Hepatocyte (in vitro differentiated cells): ENCODE measurements at regions not wholly inside any gene's neighbourhood (a gene's known extent, or its start where the extent isn't known, plus 50 kb on each side); places are given as distances from the start of the nearest gene placed in this dataset.

Experiments used
- DNase-seq: peaks from one replicate; pipeline ENCODE4 v3.0.0-alpha.2; 2016; ENCODE audit warnings: low spot score
- H2AFZ ChIP-seq: fragments of 200-600 bp; sonication (generic); 2 replicates; pipeline ENCODE4 v1.6.0; 2016; ENCODE audit warnings: antibody characterized with exemption, mild to moderate bottlenecking
- H3K27ac ChIP-seq: fragments of 200-600 bp; sonication (generic); 2 replicates; pipeline ENCODE4 v1.5.1; 2016; ENCODE audit warnings: mild to moderate bottlenecking
- H3K27me3 ChIP-seq: fragments of 200-600 bp; sonication (generic); 2 replicates; pipeline ENCODE4 v1.6.1; 2016
- H3K36me3 ChIP-seq: fragments of 200-600 bp; sonication (generic); replicated peaks from 2 replicates; pipeline ENCODE4 v1.5.1; 2016; ENCODE audit warnings: low read depth; ENCODE audit not compliant: insufficient read depth
- H3K4me1 ChIP-seq: fragments of 200-600 bp; sonication (generic); 2 replicates; pipeline ENCODE4 v1.5.1; 2016; ENCODE audit warnings: mild to moderate bottlenecking, moderate library complexity; ENCODE audit not compliant: insufficient read depth
- H3K4me2 ChIP-seq: fragments of 200-600 bp; sonication (generic); 2 replicates; pipeline ENCODE4 v1.6.0; 2016
- H3K4me3 ChIP-seq: fragments of 200-600 bp; sonication (generic); 2 replicates; pipeline ENCODE4 v1.5.1; 2016; ENCODE audit warnings: mild to moderate bottlenecking
- H3K79me2 ChIP-seq: fragments of 200-600 bp; sonication (generic); 2 replicates; pipeline ENCODE4 v1.6.0; 2017; ENCODE audit warnings: mild to moderate bottlenecking
- H3K9me2 ChIP-seq: fragments of 200-600 bp; sonication (generic); replicated peaks from 2 replicates; pipeline ENCODE4 v1.6.0; 2017; ENCODE audit warnings: mild to moderate bottlenecking; ENCODE audit not compliant: insufficient read depth
- H3K9me3 ChIP-seq: fragments of 200-600 bp; sonication (generic); 2 replicates; pipeline ENCODE4 v1.5.1; 2016; ENCODE audit warnings: low read depth, mild to moderate bottlenecking
- H4K20me1 ChIP-seq: fragments of 200-600 bp; sonication (generic); 2 replicates; pipeline ENCODE4 v1.6.0; 2016; ENCODE audit warnings: mild to moderate bottlenecking; ENCODE audit not compliant: insufficient read depth, poor library complexity, severe bottlenecking
- EZH2 ChIP-seq: fragments of 200-600 bp; sonication (generic); IDR thresholded peaks from 2 replicates; pipeline ENCODE4 v1.6.1; 2016; ENCODE audit warnings: antibody characterized with exemption, mild to moderate bottlenecking, borderline replicate concordance
- EZH2phosphoT487 ChIP-seq: fragments of 200-600 bp; sonication (generic); IDR thresholded peaks from one replicate; pipeline ENCODE4 v1.6.1; 2018; ENCODE audit warnings: antibody characterized with exemption, mild to moderate bottlenecking, low read depth, moderate library complexity; ENCODE audit not compliant: unreplicated experiment, severe bottlenecking
- WGBS: methylation state at CpG from one replicate; pipeline ENCODE4 v1.1.6; 2016; ENCODE audit warnings: low lambda C conversion rate; ENCODE audit errors: missing lambda C conversion rate; 5-methylcytosine and 5-hydroxymethylcytosine counted together
- TF ChIP-seq, protein P1 (sequence below): fragments of 200-600 bp; sonication (generic); IDR thresholded peaks from 2 replicates; pipeline ENCODE4 v1.5.1; 2016; ENCODE audit warnings: antibody characterized with exemption, mild to moderate bottlenecking; ENCODE audit not compliant: poor library complexity

DNA sequence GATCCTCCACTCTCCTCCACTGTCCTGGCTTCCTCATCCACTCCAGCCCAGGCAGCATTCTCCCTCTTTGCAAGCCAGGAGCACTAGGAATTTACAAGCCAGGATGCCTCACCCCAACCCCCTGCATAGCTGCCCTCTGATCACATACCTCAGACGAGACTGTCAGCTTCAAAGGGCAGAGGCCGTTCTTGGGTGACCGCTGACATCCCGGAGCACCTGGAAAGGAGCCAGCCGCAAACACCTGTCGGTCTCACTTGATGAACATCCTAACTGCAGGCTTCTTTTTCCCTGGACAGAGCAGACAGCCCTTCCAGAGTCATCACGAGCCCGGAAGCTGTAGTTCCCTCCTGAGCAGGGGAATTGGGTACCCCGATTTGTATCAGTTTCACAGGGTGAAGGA lies 451.3 kb upstream of the B3GAT1 start:
- H3K4me2 ChIP-seq: no peak overlapping the region
- no peaks in the 10 kb centered on the region for H3K9me2 ChIP-seq
- H3K9me3 ChIP-seq: no peaks in the 10 kb centered on the region
- H2AFZ ChIP-seq: no peak overlapping the region
- TF ChIP-seq EZH2phosphoT487 (no peak), EZH2 (no peak)
- TF ChIP-seq, protein P1, sequence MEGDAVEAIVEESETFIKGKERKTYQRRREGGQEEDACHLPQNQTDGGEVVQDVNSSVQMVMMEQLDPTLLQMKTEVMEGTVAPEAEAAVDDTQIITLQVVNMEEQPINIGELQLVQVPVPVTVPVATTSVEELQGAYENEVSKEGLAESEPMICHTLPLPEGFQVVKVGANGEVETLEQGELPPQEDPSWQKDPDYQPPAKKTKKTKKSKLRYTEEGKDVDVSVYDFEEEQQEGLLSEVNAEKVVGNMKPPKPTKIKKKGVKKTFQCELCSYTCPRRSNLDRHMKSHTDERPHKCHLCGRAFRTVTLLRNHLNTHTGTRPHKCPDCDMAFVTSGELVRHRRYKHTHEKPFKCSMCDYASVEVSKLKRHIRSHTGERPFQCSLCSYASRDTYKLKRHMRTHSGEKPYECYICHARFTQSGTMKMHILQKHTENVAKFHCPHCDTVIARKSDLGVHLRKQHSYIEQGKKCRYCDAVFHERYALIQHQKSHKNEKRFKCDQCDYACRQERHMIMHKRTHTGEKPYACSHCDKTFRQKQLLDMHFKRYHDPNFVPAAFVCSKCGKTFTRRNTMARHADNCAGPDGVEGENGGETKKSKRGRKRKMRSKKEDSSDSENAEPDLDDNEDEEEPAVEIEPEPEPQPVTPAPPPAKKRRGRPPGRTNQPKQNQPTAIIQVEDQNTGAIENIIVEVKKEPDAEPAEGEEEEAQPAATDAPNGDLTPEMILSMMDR: no peak
- H3K79me2 ChIP-seq: no peaks in the 10 kb centered on the region
- H4K20me1 ChIP-seq: no peaks in the 10 kb centered on the region
- no peaks in the 10 kb centered on the region for H3K36me3 ChIP-seq
- H3K4me3 ChIP-seq: no peak overlapping the region
- DNase-seq: peak; percentile 44
- no peaks in the 10 kb centered on the region for H3K27me3 ChIP-seq
- 47% methylated on average over 9 of the region's 9 CpGs for WGBS
- H3K27ac ChIP-seq: no peak overlapping the region
- no peaks in the 10 kb centered on the region for H3K4me1 ChIP-seq

DNA sequence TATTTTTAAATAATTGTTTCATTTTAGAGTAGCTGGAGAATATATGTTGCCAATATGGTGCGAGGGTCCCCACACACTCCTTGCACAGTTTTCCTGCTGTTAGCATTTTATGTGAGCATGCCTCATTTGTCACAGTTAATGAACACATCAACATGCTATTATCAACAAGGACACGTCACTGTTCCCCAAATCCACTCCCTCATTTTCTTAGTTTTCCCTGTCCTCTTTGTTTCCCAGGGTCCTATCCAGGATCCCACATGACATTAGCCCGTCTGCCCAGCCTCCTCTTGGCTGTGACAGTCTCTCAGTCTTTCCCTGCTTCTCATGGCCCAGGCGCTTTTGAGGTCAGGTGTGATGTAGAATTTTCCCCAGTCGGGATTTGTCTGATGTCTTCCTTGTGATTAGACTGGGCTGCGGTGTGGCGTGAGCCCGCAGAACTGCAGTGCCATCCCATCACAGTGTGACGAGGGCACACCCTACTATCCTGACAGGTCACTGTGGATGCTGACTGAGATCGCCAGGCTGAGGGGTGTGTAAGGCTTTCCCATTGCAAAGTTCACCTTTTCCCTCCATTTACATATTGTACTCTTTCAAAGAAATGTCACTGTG lies 450.6 kb upstream of the B3GAT1 start:
- TF ChIP-seq EZH2: no peak
- TF ChIP-seq EZH2phosphoT487: no peak
- WGBS: 78% methylated on average over 10 of the region's 10 CpGs

DNA sequence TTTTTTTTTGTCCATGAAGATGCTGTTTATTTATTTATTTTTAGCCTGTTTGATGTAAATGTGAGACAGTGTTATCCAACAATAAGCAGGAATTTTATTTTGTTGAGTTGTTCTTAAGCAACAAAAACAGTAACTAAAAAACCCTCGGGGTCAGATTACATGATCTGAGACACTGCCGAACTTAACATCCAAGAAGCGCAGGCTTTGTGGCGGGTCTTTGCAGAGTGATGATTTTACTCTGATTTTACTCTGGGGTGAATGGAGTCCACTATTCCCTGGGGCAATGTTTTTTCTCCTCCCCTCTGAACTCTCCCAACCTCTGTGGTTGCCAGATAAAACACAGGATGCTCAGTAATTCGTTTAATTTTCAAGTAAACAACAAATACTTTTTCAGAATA lies 450.1 kb upstream of the B3GAT1 start:
- Histone ChIP-seq H3K36me3 (no peaks in the 10 kb centered on the region), H3K9me2 (no peaks in the 10 kb centered on the region), H3K4me1 (no peaks in the 10 kb centered on the region), H3K27ac (no peak overlapping the region), H3K4me2 (no peak overlapping the region), H3K79me2 (no peaks in the 10 kb centered on the region), H3K27me3 (no peaks in the 10 kb centered on the region), H3K9me3 (no peaks in the 10 kb centered on the region), H4K20me1 (no peaks in the 10 kb centered on the region), H3K4me3 (no peak overlapping the region), H2AFZ (no peak overlapping the region)
- TF ChIP-seq, protein P1: no peak
- no peak for TF ChIP-seq EZH2
- TF ChIP-seq EZH2phosphoT487: no peak
- no peak for DNase-seq
- WGBS: 51% methylated on average over 5 of the region's 5 CpGs

More for the DNA sequence above, 450.6 kb upstream of the B3GAT1 start:
- H3K9me2 ChIP-seq: no peaks in the 10 kb centered on the region
- no peaks in the 10 kb centered on the region for H3K79me2 ChIP-seq
- no peak overlapping the region for H3K27ac ChIP-seq
- no peak overlapping the region for H2AFZ ChIP-seq
- no peak overlapping the region for H3K4me2 ChIP-seq
- H3K36me3 ChIP-seq: no peaks in the 10 kb centered on the region
- no peak for DNase-seq
- no peak overlapping the region for H3K4me3 ChIP-seq
- no peaks in the 10 kb centered on the region for H3K27me3 ChIP-seq
- H3K9me3 ChIP-seq: no peaks in the 10 kb centered on the region
- H4K20me1 ChIP-seq: no peaks in the 10 kb centered on the region
- H3K4me1 ChIP-seq: no peaks in the 10 kb centered on the region

DNA sequence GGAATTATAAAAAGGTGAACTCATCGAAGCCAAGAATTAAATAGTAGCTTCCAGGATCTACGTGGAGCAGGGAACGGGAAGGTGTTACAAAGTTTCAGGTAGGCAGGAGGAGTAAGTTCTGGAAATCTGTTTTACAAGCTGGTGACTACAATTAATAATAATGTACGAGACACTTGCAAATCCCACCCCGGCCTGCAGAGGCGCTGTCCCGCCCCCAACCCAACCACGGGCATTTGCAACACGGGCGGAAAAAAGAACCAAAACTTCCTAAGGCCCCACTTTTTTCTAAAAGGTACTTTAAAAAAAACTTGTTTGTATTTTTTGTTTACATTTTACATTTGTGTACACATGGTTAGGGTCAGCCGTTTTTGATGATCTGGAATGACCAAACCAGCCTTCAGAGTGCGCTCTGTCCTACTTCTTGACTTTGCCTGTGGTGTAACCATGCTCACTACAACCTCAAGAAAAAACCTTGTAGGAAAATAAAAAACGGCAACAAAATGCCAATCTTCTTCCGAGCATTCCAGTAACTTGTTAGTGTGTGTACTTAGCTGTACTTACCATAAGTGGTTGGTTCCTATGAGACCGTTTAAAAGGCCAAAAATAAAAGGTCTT lies 449.6 kb upstream of the B3GAT1 start:
- Histone ChIP-seq H3K27me3 (no peaks in the 10 kb centered on the region), H3K36me3 (no peaks in the 10 kb centered on the region), H2AFZ (no peak overlapping the region), H3K9me3 (no peaks in the 10 kb centered on the region), H3K27ac (no peak overlapping the region), H3K4me1 (no peaks in the 10 kb centered on the region), H3K4me3 (no peak overlapping the region), H3K79me2 (no peaks in the 10 kb centered on the region), H4K20me1 (no peaks in the 10 kb centered on the region), H3K4me2 (no peak overlapping the region), H3K9me2 (no peaks in the 10 kb centered on the region)
- no peak for DNase-seq
- 87% methylated on average over 15 of the region's 15 CpGs for WGBS
- TF ChIP-seq EZH2 (no peak), EZH2phosphoT487 (no peak)
